ENCODE measurements at regions not wholly inside any gene's neighbourhood (a gene's known extent, or its start where the extent isn't known, plus 50 kb on each side); places are given as distances from the start of the nearest gene placed in this dataset.

DNA sequence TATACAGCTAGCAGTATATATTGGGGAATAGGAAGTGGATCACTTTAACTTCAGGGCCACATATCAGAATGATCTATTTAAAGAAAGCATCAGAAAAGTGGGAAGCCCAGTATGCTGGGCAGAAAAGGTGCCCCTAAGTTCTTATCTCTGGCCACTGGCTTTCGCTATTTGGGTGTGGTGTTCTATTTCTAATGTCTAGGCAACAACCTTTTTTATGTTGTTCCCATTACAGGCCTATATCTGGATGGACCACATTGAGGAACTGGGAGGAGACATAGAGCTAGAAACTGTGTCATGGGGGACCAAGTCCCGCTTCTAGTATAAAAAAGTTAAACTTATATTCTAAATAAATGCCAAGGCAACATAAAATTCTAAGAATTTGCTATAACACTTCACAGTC is 935.6 kb downstream of the PDHA2 start:
- no peak overlapping the region for H3K4me3 ChIP-seq (ENCODE audit: low read length in 3 of 3)
- DNase-seq: no peak
- no peak overlapping the region for H3K9ac ChIP-seq (ENCODE audit: low read length in 3 of 3)
- no peaks in the 10 kb centered on the region for H3K4me1 ChIP-seq (ENCODE audit: control insufficient read depth in 2 of 3, insufficient read depth in 2 of 3, low read depth in 1 of 3, low read length in 3 of 3)
- intact Hi-C loops (cut with DNase I): no loop called here
- no peak overlapping the region for H3K27ac ChIP-seq (ENCODE audit: low read depth in 2 of 2, low read length in 2 of 2)
- no peaks in the 10 kb centered on the region for H3K9me3 ChIP-seq (ENCODE audit: control insufficient read depth in 2 of 3, insufficient read depth in 1 of 3, low read length in 3 of 3)
- H3K36me3 ChIP-seq (ENCODE audit: control insufficient read depth in 2 of 3, insufficient read depth in 3 of 3, low read length in 3 of 3): no peaks in the 10 kb centered on the region
- TF ChIP-seq CTCF (IDR thresholded peaks at IDR 0.05; ENCODE audit: borderline replicate concordance, extremely low read depth, insufficient read depth): no peak
- FAIRE-seq: no peak
- no peaks in the 10 kb centered on the region for H3K27me3 ChIP-seq (ENCODE audit: control insufficient read depth, insufficient read depth, low read length)

DNA sequence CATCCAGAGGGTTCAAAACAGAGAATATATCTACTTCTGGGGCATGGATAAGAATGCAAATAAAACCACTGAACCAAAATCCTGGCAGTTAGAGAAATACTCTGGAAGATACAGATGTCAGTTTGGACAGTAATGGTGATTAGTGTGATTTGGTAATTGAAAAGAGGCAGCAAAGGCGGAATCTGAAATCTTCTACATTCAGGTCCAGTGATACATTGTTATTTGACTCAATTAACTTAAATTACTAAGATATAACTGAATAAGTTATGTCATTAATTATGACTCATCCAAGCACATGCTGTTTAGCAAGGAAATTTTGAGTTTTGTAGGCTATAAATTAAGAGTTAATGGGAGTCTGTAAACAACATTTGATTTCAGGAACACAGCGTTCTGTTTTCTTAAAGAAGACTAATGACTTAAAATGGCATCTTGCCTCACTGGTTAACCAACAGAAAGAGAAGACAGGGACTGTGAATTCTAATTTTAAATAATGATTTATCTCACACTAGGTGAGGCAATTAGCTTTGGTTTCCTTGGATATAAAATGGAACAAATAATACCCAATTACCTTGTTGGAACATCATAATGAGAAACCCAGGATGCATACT is 937.1 kb downstream of the PDHA2 start:
- Histone ChIP-seq H3K36me3 (ENCODE audit: control insufficient read depth in 2 of 3, insufficient read depth in 3 of 3, low read length in 3 of 3) (no peaks in the 10 kb centered on the region), H3K9me3 (ENCODE audit: control insufficient read depth in 2 of 3, insufficient read depth in 1 of 3, low read length in 3 of 3) (no peaks in the 10 kb centered on the region), H3K4me3 (ENCODE audit: low read length in 3 of 3) (no peak overlapping the region), H3K27me3 (ENCODE audit: control insufficient read depth, insufficient read depth, low read length) (no peaks in the 10 kb centered on the region), H3K9ac (ENCODE audit: low read length in 3 of 3) (no peak overlapping the region), H3K4me1 (ENCODE audit: control insufficient read depth in 2 of 3, insufficient read depth in 2 of 3, low read depth in 1 of 3, low read length in 3 of 3) (no peaks in the 10 kb centered on the region), H3K27ac (ENCODE audit: low read depth in 2 of 2, low read length in 2 of 2) (no peak overlapping the region)
- DNase-seq (peak in 2 of 5 donors; percentile 1 to 3), FAIRE-seq (no peak)
- intact Hi-C loops (cut with DNase I): no loop called here
- TF ChIP-seq CTCF (IDR thresholded peaks at IDR 0.05; ENCODE audit: borderline replicate concordance, extremely low read depth, insufficient read depth): no peak

GRCh38 chr4:96784336-96784735 is 944.4 kb downstream of the PDHA2 start:
- H3K9ac ChIP-seq (ENCODE audit: low read length in 3 of 3): no peak overlapping the region
- no peak for TF ChIP-seq CTCF (IDR thresholded peaks at IDR 0.05; ENCODE audit: borderline replicate concordance, extremely low read depth, insufficient read depth)
- no peak for FAIRE-seq
- H3K4me3 ChIP-seq (ENCODE audit: low read length in 3 of 3): no peak overlapping the region
- H3K4me1 ChIP-seq (ENCODE audit: control insufficient read depth in 2 of 3, insufficient read depth in 2 of 3, low read depth in 1 of 3, low read length in 3 of 3): no peaks in the 10 kb centered on the region
- DNase-seq: no peak
- no peak overlapping the region for H3K27ac ChIP-seq (ENCODE audit: low read depth in 2 of 2, low read length in 2 of 2)
- no peaks in the 10 kb centered on the region for H3K36me3 ChIP-seq (ENCODE audit: control insufficient read depth in 2 of 3, insufficient read depth in 3 of 3, low read length in 3 of 3)
- intact Hi-C loops (cut with DNase I): no loop called here
- no peaks in the 10 kb centered on the region for H3K9me3 ChIP-seq (ENCODE audit: control insufficient read depth in 2 of 3, insufficient read depth in 1 of 3, low read length in 3 of 3)
- H3K27me3 ChIP-seq (ENCODE audit: control insufficient read depth, insufficient read depth, low read length): no peaks in the 10 kb centered on the region

DNA sequence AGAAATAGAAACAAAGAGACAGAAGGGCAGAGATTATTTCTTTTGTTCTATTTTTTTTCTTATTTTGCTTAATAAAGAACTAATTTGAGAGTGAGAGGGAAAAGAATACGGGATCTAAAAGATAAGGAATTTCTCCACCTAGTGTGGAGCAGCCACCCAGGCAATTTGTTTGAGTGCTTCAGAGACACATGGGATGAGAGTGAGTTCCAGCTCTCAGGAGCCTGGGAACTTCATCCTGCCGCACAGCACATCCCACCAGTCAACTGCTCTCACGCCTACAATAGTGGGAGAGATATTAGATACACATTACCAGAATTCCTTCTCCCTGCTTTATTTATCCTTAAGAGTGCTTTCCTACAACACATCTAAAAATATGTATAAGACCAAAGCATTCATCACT is 946.4 kb downstream of the PDHA2 start:
- DNase-seq (no peak), FAIRE-seq (no peak)
- H3K4me1 ChIP-seq (ENCODE audit: control insufficient read depth in 2 of 3, insufficient read depth in 2 of 3, low read depth in 1 of 3, low read length in 3 of 3): no peaks in the 10 kb centered on the region
- H3K9ac ChIP-seq (ENCODE audit: low read length in 3 of 3): no peak overlapping the region
- no peak overlapping the region for H3K27ac ChIP-seq (ENCODE audit: low read depth in 2 of 2, low read length in 2 of 2)
- no peak for TF ChIP-seq CTCF (IDR thresholded peaks at IDR 0.05; ENCODE audit: borderline replicate concordance, extremely low read depth, insufficient read depth)
- H3K36me3 ChIP-seq (ENCODE audit: control insufficient read depth in 2 of 3, insufficient read depth in 3 of 3, low read length in 3 of 3): no peaks in the 10 kb centered on the region
- H3K4me3 ChIP-seq (ENCODE audit: low read length in 3 of 3): no peak overlapping the region
- intact Hi-C loops (cut with DNase I): no loop called here
- no peaks in the 10 kb centered on the region for H3K9me3 ChIP-seq (ENCODE audit: control insufficient read depth in 2 of 3, insufficient read depth in 1 of 3, low read length in 3 of 3)
- H3K27me3 ChIP-seq (ENCODE audit: control insufficient read depth, insufficient read depth, low read length): no peaks in the 10 kb centered on the region

Measured in kidney (tissue), 13 donors.